GM12873 (cell line): ENCODE measurements at regions not wholly inside any gene's neighbourhood (a gene's known extent, or its start where the extent isn't known, plus 50 kb on each side); places are given as distances from the start of the nearest gene placed in this dataset.

Experiments
- TF ChIP-seq, protein P1 (sequence below): IDR thresholded peaks from 2 replicates; pipeline ENCODE4 v1.5.1; 2012; ENCODE audit warnings: low read depth, mild to moderate bottlenecking, moderate library complexity, low read length, control low read depth; ENCODE audit not compliant: insufficient read depth; ENCODE audit errors: missing control alignments

DNA sequence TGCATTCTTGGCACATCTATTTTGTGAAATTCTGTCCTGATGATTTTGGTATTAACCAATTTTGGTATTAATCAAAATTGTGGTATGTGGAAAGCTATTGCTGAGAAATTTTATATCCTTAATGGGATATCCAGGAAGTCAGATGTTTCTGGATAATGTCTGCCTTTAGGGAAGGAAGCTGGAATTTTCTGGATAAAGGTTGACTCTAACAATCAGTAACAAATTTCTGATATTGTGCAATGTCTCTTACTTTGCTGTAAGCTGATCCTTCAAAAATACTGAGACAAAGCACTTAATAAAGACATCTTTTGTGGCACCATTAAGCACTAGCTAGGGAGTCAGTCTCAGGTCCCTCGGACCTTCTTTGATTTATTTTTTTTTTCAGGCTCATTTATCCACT is 100.8 kb upstream of the UGP2 start:
- TF ChIP-seq, protein P1, sequence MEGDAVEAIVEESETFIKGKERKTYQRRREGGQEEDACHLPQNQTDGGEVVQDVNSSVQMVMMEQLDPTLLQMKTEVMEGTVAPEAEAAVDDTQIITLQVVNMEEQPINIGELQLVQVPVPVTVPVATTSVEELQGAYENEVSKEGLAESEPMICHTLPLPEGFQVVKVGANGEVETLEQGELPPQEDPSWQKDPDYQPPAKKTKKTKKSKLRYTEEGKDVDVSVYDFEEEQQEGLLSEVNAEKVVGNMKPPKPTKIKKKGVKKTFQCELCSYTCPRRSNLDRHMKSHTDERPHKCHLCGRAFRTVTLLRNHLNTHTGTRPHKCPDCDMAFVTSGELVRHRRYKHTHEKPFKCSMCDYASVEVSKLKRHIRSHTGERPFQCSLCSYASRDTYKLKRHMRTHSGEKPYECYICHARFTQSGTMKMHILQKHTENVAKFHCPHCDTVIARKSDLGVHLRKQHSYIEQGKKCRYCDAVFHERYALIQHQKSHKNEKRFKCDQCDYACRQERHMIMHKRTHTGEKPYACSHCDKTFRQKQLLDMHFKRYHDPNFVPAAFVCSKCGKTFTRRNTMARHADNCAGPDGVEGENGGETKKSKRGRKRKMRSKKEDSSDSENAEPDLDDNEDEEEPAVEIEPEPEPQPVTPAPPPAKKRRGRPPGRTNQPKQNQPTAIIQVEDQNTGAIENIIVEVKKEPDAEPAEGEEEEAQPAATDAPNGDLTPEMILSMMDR, result no peak

DNA sequence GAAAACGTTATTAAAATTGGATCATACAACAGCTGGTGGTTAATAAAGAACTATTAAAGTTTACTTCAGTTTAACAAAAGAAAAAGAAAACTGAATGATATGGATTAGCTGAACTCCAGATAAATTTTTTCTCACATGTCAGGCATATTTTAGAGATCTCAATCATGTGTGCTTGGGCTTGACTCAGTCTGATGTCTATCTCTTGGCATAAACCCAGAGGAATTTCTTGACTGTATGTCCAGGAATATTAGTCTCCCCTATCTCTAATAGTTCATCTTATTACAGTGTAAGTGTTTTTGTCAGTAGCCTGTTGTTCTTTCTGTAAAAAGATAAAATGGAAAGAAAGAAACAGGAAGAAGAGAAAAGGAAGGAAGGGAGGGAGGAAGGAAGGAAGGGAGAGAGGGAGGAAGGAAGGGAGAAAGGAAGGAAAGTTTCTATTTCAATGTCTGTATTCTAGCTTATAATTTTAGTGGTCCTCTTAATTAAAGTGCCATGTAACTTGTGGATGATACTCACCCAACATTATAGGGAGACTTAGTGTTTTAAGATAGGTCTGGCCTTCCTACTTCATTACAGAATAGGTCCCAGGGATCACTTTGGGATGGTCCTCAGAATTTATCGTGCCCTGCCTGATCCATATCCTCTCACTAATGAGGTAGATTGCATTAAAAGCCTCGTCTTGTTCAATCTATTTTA is 99.7 kb upstream of the UGP2 start:
- TF ChIP-seq, protein P1, result no peak

DNA sequence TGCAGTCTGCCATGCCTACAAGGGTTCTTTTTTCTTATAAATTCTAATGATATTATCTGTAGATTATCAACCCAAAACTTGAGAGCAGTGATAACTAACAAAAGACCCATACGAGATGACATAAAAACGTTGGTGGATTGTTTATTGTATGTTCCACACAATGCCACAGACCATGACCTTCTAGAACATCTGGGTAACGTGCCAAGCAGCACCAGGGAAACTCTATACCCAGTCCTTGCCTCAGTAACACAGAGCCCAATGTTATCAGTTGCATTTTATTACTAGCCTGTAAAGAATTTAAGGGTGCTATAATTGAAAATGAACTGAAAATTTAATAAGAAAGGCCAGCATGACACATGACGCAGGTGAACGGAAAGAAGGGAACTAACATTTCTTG is 99.1 kb upstream of the UGP2 start:
- TF ChIP-seq, protein P1, result no peak

DNA sequence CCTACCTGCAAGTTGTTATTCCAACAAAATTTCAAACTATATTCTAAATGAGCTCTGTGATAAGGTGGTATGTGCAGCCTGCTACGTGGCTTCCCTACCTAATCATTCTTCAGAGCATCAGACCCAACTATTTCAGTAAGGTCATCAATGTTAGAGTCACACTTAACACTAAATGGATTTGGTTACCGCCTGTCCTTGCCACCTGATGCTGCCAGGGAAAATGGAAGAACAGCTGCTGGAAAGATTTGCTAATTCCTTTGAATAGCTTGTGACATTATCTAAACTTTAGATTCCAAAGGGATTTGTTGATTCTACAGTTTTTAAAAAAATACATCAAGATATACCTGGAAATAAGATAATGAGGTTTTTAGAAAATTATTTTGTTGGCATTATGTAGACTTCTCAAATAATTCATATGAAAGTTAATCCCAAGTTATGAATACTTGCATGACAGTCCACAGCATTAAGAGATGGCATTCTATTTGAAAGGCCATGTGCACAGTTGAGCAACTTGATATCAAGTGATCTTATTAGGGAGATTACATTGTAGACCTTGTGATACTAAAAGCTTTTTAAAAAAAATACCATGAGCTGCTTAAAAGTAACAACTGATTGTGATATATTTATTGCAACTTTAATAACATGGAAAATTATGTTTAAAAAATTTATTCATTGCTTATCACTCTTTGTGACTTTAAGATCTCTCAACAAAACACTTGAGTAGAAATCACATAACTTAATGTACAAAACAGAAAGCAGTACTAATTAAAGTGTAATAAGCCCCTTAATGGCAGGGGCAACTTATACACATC is 98.3 kb upstream of the UGP2 start:
- TF ChIP-seq, protein P1, result no peak

DNA sequence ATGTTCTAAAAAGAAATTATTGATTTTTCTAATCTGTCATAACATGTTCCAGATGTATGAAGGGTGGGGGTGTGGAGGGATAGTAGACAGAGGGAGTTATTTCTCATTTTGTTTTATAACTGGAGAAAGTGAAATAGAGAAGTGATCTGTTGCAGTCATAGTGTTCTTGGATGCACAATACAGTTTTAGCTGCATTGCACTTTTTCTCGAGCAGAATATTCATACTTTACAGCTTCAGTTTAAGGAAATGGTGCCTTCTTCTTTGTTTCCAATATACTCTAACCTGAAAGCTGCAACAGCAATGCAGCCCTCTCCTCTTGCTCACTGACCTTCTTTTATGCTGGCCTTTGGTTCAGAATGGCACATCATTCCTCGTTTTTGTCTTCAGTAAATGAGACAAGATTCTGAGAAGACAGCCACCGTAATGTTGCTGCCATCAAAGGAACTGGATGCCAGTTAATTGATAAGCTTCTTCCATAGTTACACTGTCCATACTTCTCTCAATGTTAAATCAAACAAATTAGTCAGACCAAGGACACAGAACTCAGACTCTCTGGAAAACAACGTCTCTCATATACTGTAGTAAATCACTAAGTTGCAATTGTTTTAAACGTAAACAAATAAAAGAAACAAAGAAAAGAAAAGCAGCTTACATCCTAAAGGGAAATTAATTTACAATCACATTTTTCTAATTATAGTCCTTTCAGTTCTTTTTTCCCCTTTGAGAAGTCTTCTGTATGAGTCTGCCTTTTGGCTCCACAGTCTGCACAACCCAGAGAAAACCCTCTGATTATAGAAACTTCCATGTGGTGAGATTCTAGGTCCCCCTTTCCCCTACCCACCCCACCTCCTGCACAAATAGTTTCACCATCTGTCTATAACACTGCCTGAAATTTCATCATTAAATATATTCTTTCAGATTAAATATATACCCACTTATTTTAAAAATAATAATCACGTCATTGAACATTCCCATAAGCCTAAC is 97.4 kb upstream of the UGP2 start:
- TF ChIP-seq, protein P1, result no peak

DNA sequence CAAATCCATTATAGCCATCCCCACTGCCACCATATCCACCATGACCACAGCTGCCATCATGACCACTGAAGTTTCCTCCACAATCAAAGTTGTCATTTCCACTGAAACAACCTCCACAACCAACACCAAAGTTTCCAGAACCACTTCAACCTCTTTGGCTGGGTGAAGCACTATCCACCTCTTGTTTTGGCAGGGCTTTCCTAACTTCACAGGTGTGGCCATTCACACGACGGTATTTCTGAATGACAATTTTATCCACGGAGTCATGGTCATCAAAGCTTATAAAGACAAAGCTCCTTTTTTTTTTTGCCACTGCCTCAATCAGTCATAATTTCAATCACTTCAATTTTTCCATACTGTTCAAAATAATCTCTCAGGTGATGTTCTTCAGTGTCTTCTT is 89.8 kb upstream of the UGP2 start:
- TF ChIP-seq, protein P1, result no peak
